ENCODE measurements at regions not wholly inside any gene's neighbourhood (a gene's known extent, or its start where the extent isn't known, plus 50 kb on each side); places are given as distances from the start of the nearest gene placed in this dataset.

- TF ChIP-seq, protein P1, sequence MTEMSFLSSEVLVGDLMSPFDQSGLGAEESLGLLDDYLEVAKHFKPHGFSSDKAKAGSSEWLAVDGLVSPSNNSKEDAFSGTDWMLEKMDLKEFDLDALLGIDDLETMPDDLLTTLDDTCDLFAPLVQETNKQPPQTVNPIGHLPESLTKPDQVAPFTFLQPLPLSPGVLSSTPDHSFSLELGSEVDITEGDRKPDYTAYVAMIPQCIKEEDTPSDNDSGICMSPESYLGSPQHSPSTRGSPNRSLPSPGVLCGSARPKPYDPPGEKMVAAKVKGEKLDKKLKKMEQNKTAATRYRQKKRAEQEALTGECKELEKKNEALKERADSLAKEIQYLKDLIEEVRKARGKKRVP (CRISPR knock-in tag; IDR thresholded peaks at IDR 0.05), result no peak
- no peak for TF ChIP-seq GPBP1L1 (CRISPR knock-in tag; IDR thresholded peaks at IDR 0.05)
- TF ChIP-seq, protein P2, sequence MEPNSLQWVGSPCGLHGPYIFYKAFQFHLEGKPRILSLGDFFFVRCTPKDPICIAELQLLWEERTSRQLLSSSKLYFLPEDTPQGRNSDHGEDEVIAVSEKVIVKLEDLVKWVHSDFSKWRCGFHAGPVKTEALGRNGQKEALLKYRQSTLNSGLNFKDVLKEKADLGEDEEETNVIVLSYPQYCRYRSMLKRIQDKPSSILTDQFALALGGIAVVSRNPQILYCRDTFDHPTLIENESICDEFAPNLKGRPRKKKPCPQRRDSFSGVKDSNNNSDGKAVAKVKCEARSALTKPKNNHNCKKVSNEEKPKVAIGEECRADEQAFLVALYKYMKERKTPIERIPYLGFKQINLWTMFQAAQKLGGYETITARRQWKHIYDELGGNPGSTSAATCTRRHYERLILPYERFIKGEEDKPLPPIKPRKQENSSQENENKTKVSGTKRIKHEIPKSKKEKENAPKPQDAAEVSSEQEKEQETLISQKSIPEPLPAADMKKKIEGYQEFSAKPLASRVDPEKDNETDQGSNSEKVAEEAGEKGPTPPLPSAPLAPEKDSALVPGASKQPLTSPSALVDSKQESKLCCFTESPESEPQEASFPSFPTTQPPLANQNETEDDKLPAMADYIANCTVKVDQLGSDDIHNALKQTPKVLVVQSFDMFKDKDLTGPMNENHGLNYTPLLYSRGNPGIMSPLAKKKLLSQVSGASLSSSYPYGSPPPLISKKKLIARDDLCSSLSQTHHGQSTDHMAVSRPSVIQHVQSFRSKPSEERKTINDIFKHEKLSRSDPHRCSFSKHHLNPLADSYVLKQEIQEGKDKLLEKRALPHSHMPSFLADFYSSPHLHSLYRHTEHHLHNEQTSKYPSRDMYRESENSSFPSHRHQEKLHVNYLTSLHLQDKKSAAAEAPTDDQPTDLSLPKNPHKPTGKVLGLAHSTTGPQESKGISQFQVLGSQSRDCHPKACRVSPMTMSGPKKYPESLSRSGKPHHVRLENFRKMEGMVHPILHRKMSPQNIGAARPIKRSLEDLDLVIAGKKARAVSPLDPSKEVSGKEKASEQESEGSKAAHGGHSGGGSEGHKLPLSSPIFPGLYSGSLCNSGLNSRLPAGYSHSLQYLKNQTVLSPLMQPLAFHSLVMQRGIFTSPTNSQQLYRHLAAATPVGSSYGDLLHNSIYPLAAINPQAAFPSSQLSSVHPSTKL (CRISPR knock-in tag; IDR thresholded peaks at IDR 0.05), result no peak
- no peak for TF ChIP-seq HOXA9 (CRISPR knock-in tag; IDR thresholded peaks at IDR 0.05; ENCODE audit: borderline replicate concordance)
- TF ChIP-seq KLF16 (CRISPR knock-in tag; IDR thresholded peaks at IDR 0.05), result no peak
These were observed 145.7 kb downstream of the NXNL2 start (continued) for GRCh38 chr9:88680505-88681160.

- DNase-seq (ENCODE audit: low spot score) (peak; percentile 78), ATAC-seq (peak; percentile 81), FAIRE-seq (peak; percentile 86)
- Histone ChIP-seq H4K20me1 (ENCODE audit: insufficient read depth, low read length) (no peaks in the 10 kb centered on the region), H3K9ac (ENCODE audit: insufficient read depth, low read depth, low read length) (no peak overlapping the region), H2AFZ (ENCODE audit: low read length) (peak overlapping the region; percentile 66), H3K36me3 (replicated peaks in 1 of 2; ENCODE audit: control insufficient read depth in 1 of 2, insufficient read depth in 2 of 2, low read length in 2 of 2) (no peaks in the 10 kb centered on the region), H3K4me3 (replicated peaks in 1 of 3; ENCODE audit: insufficient read depth in 1 of 3, low read depth in 2 of 3, low read length in 3 of 3) (peak overlapping the region in 1 of 3 experiments; percentile 27; a peak in 1 of 6 replicates), H3K27me3 (ENCODE audit: control insufficient read depth in 1 of 2, insufficient read depth in 2 of 2, low read length in 2 of 2) (no peaks in the 10 kb centered on the region), H3K4me1 (ENCODE audit: insufficient read depth, low read length) (peaks cover 42% of the 10 kb centered on the region), H3K27ac (ENCODE audit: extremely low read length, insufficient read depth, low read length) (no peak overlapping the region), H3K9me3 (ENCODE audit: low read length) (no peaks in the 10 kb centered on the region), H3K4me2 (ENCODE audit: low read depth, low read length) (peak overlapping the region; percentile 61), H3K79me2 (ENCODE audit: insufficient read depth, low read length) (no peaks in the 10 kb centered on the region)
- in situ Hi-C loops (cut with HindIII; ENCODE audit: extremely low pct_ligation_motif_present, low pct_unique_long_range_greater_than_20kb), result no loop called here
- ChIA-PET POLR2A (interaction anchor here (1.0 kb wide), 1 partner anchor 25 kb away, joined by 7 read pairs; no protein-coding TSS in a partner anchor), CTCF (ENCODE audit: low intra/inter-chr PET ratio, low total read pairs) (no interaction called here)
- no TSS peak for BruUV-seq (replicated peaks)
- 6% methylated on average over 4 of the region's 8 CpGs for WGBS (ENCODE audit: low lambda C conversion rate)
- intact Hi-C loops (cut with micrococcal nuclease; ENCODE audit: unreplicated experiment), result no loop called here
- TF ChIP-seq ZNF784 (CRISPR knock-in tag; IDR thresholded peaks at IDR 0.05; ENCODE audit: borderline replicate concordance), result no peak
- TF ChIP-seq ISX (CRISPR knock-in tag; conservative IDR thresholded peaks at IDR 0.05), result no peak
- TF ChIP-seq ZNF143 (CRISPR knock-in tag; IDR thresholded peaks at IDR 0.05), result no peak
- 0 out of 2 replicates have a peak, but pooled peaks have one; percentile 18 for TF ChIP-seq HOXA3 (CRISPR knock-in tag; IDR thresholded peaks at IDR 0.05)
- 0 out of 2 replicates have a peak, but pooled peaks have one; percentile 34 for TF ChIP-seq RXRB (CRISPR knock-in tag; IDR thresholded peaks at IDR 0.05; ENCODE audit: borderline replicate concordance)
- TF ChIP-seq PATZ1 (CRISPR knock-in tag; IDR thresholded peaks at IDR 0.05), result 0 out of 2 replicates have a peak, but pooled peaks have one; percentile 9
- no peak for TF ChIP-seq MBNL3 (CRISPR knock-in tag; conservative IDR thresholded peaks at IDR 0.05)
- no peak for TF ChIP-seq ZNF780A (CRISPR knock-in tag; IDR thresholded peaks at IDR 0.05)
These were observed 146.5 kb downstream of the NXNL2 start for GRCh38 chr9:88681434-88681833.
